IMR-90 (cell line): ENCODE measurements at regions not wholly inside any gene's neighbourhood (a gene's known extent, or its start where the extent isn't known, plus 50 kb on each side); places are given as distances from the start of the nearest gene placed in this dataset.

Source experiments
- ATAC-seq: fragments of 200-7000 bp; cut with Tn5 transposase; 2 replicates; pipeline ENCODE4 v1.9.1; 2020; ENCODE audit warnings: low read depth, mild to moderate bottlenecking, moderate library complexity
- BruUV-seq: library from RNA; stranded (reverse); fragments of 400-500 nt; replicated peaks from 2 replicates; lab custom pipeline; 2021; lab: Mats Ljungman, UMichigan
- CTCF ChIA-PET: fragments of 300-600 bp; formaldehyde crosslinking; extraction: SDS; loops from one replicate; lab custom pipeline; 2021; ENCODE audit warnings: antibody characterized with exemption; lab: Yijun Ruan, JAX
- POLR2A ChIA-PET: fragments of 300-600 bp; sonication (Branson Sonifier 250); formaldehyde crosslinking; loops from one replicate; lab custom pipeline; 2022; ENCODE audit warnings: antibody characterized with exemption; ENCODE audit not compliant: unreplicated experiment; lab: Charles Lee
- DNase-seq: peaks from one replicate; pipeline ENCODE4 v3.0.0; 2013
- H2AFZ ChIP-seq: replicated peaks from 2 replicates; pipeline ENCODE3; 2013; ENCODE audit warnings: low read length, mild to moderate bottlenecking; ENCODE audit not compliant: poor library complexity
- H2AK5ac ChIP-seq: 2 replicates; pipeline ENCODE4 v1.6.1; 2013; ENCODE audit warnings: low read depth, low read length, inconsistent platforms
- H2AK9ac ChIP-seq: replicated peaks from 2 replicates; pipeline ENCODE3; 2013; ENCODE audit warnings: mild to moderate bottlenecking, low read depth, low read length, moderate library complexity; ENCODE audit not compliant: poor library complexity
- H2BK120ac ChIP-seq: 2 replicates; pipeline ENCODE4 v1.6.1; 2013; ENCODE audit warnings: low read depth, low read length, inconsistent platforms
- H2BK15ac ChIP-seq: 3 replicates; pipeline ENCODE4 v1.6.1; 2013; ENCODE audit warnings: low read depth, low read length, inconsistent platforms
- H2BK20ac ChIP-seq: 2 replicates; pipeline ENCODE4 v1.6.1; 2013; ENCODE audit warnings: low read depth, mild to moderate bottlenecking, inconsistent platforms, low read length, moderate library complexity
- H2BK5ac ChIP-seq: 2 replicates; pipeline ENCODE4 v1.6.1; 2013; ENCODE audit warnings: mild to moderate bottlenecking, low read depth, low read length, inconsistent platforms; ENCODE audit not compliant: poor library complexity, severe bottlenecking
- H3K14ac ChIP-seq: replicated peaks from 2 replicates; pipeline ENCODE4 v1.6.1; 2013; ENCODE audit warnings: low read depth, low read length, inconsistent platforms
- H3K18ac ChIP-seq: 2 replicates; pipeline ENCODE4 v1.6.1; 2013; ENCODE audit warnings: low read depth, low read length, control low read depth
- H3K23ac ChIP-seq: 2 replicates; pipeline ENCODE4 v1.6.1; 2013; ENCODE audit warnings: low read depth, low read length, inconsistent platforms
- H3K27ac ChIP-seq: 2 replicates; pipeline ENCODE4 v1.5.1; 2013; ENCODE audit warnings: mild to moderate bottlenecking, control low read depth, low read length; ENCODE audit not compliant: insufficient read depth
- H3K27me3 ChIP-seq: 2 replicates; pipeline ENCODE4 v1.6.1; 2013; ENCODE audit warnings: low read length; ENCODE audit not compliant: control insufficient read depth, insufficient read depth
- H3K36me3 ChIP-seq: 2 replicates; pipeline ENCODE4 v1.6.1; 2013; ENCODE audit warnings: low read length, mixed read lengths; ENCODE audit not compliant: control insufficient read depth, insufficient read depth
- H3K4ac ChIP-seq: 2 replicates; pipeline ENCODE4 v1.6.1; 2013; ENCODE audit warnings: low read depth, low read length, inconsistent platforms
- H3K4me1 ChIP-seq: 2 replicates; pipeline ENCODE4 v1.6.1; 2013; ENCODE audit warnings: low read length, mixed read lengths; ENCODE audit not compliant: control insufficient read depth, insufficient read depth
- H3K4me2 ChIP-seq: 2 replicates; pipeline ENCODE4 v1.6.1; 2013; ENCODE audit warnings: low read depth, mild to moderate bottlenecking, control low read depth, low read length, moderate library complexity
- H3K4me3 ChIP-seq: 2 replicates; pipeline ENCODE4 v1.5.1; 2013; ENCODE audit warnings: low read depth, mild to moderate bottlenecking, control low read depth, low read length, moderate library complexity; ENCODE audit not compliant: insufficient read depth
- H3K56ac ChIP-seq: 2 replicates; pipeline ENCODE4 v1.6.1; 2013; ENCODE audit warnings: low read length, inconsistent platforms; ENCODE audit not compliant: insufficient read depth; ENCODE audit errors: extremely low read depth
- H3K79me1 ChIP-seq, 2 experiments: 2 replicates each; pipeline ENCODE4 v1.6.1; 2013; ENCODE audit warnings: low read length in 2 of 2, inconsistent platforms in 1 of 2, low read depth in 1 of 2
- H3K9ac ChIP-seq: 2 replicates; pipeline ENCODE4 v1.6.1; 2013; ENCODE audit warnings: low read depth, low read length, control low read depth
- H3K9me1 ChIP-seq: 2 replicates; pipeline ENCODE4 v1.6.1; 2013; ENCODE audit warnings: low read length, inconsistent platforms; ENCODE audit not compliant: insufficient read depth
- H3K9me3 ChIP-seq: 2 replicates; pipeline ENCODE4 v1.6.1; 2013; ENCODE audit warnings: low read length; ENCODE audit not compliant: control insufficient read depth, insufficient read depth
- H4K20me1 ChIP-seq: 2 replicates; pipeline ENCODE4 v1.6.1; 2013; ENCODE audit warnings: low read length, inconsistent platforms; ENCODE audit not compliant: insufficient read depth
- H4K5ac ChIP-seq: 2 replicates; pipeline ENCODE4 v1.6.1; 2013; ENCODE audit warnings: mild to moderate bottlenecking, low read depth, low read length, control low read depth
- H4K8ac ChIP-seq, 2 experiments: 2 replicates each; pipeline ENCODE4 v1.6.1; 2013; ENCODE audit warnings: low read depth in 2 of 2, low read length in 2 of 2, control low read depth in 1 of 2, inconsistent platforms in 1 of 2
- H4K91ac ChIP-seq: 2 replicates; pipeline ENCODE4 v1.6.1; 2013; ENCODE audit warnings: low read depth, low read length, inconsistent platforms; ENCODE audit not compliant: insufficient read depth
- BHLHE40 ChIP-seq: fragments of 150-350 bp; IDR thresholded peaks from 2 replicates; pipeline ENCODE4 v1.6.1; 2016; ENCODE audit warnings: mild to moderate bottlenecking, low read depth, low read length
- CEBPB ChIP-seq: IDR thresholded peaks from 2 replicates; pipeline ENCODE4 v1.6.1; 2012; ENCODE audit warnings: low read depth, low read length, improper control_type of control experiment
- CHD1 ChIP-seq: IDR thresholded peaks from 2 replicates; pipeline ENCODE4 v1.6.1; 2012; ENCODE audit warnings: low read depth, low read length, improper control_type of control experiment
- MAFK ChIP-seq: IDR thresholded peaks from 2 replicates; pipeline ENCODE4 v1.6.1; 2012; ENCODE audit warnings: low read depth, low read length, improper control_type of control experiment
- MXI1 ChIP-seq: IDR thresholded peaks from 2 replicates; pipeline ENCODE4 v1.6.1; 2012; ENCODE audit warnings: low read depth, mild to moderate bottlenecking, low read length, moderate library complexity, borderline replicate concordance
- NFE2L2 ChIP-seq: fragments of 150-350 bp; IDR thresholded peaks from 2 replicates; pipeline ENCODE4 v1.6.1; 2016; ENCODE audit warnings: low read depth, mild to moderate bottlenecking, low read length
- POLR2A ChIP-seq: IDR thresholded peaks from 2 replicates; pipeline ENCODE4 v1.6.1; 2012; ENCODE audit warnings: mild to moderate bottlenecking, low read depth, low read length
- RAD21 ChIP-seq: IDR thresholded peaks from 2 replicates; pipeline ENCODE4 v1.6.1; 2012; ENCODE audit warnings: low read length, improper control_type of control experiment
- RFX5 ChIP-seq: IDR thresholded peaks from 2 replicates; pipeline ENCODE4 v1.8.0; 2012; ENCODE audit warnings: low read depth, mild to moderate bottlenecking, low read length, moderate library complexity
- SMC3 ChIP-seq: fragments of 150-350 bp; IDR thresholded peaks from 2 replicates; pipeline ENCODE4 v1.6.1; 2016; ENCODE audit warnings: low read depth, mild to moderate bottlenecking, antibody characterized with exemption, low read length, moderate library complexity
- WGBS, 2 experiments: methylation state at CpG; one replicate each; pipeline versions ENCODE4 v1.1.5 to v1.1.7; 2013; ENCODE audit warnings: missing lambda C conversion rate in 2 of 2; ENCODE audit not compliant: insufficient read length in 1 of 2; ENCODE audit errors: extremely low coverage in 2 of 2; 5-methylcytosine and 5-hydroxymethylcytosine counted together
- dilution Hi-C: fragments of 300-500 bp; cut with HindIII; formaldehyde crosslinking; loops from one replicate; pipeline ENCODE4 v1.14.3; 2018; ENCODE audit warnings: low sequenced_read_pairs; ENCODE audit not compliant: unreplicated experiment
- in situ Hi-C: fragments of 300-500 bp; cut with MboI; formaldehyde crosslinking; loops from 3 replicates; pipeline ENCODE4 v1.14.3; 2019; ENCODE audit warnings: low sequenced_read_pairs, inconsistent platforms, mixed read lengths
- intact Hi-C: fragments of 100-400 bp; cut with micrococcal nuclease; formaldehyde crosslinking; loops from 2 replicates; pipeline ENCODE4 v1.10.0; 2022
- TF ChIP-seq, protein P1 (sequence below): conservative IDR thresholded peaks from 2 replicates; pipeline ENCODE4 v1.5.1; 2012; ENCODE audit warnings: mild to moderate bottlenecking, low read depth, low read length, improper control_type of control experiment
- TF ChIP-seq, protein P2 (sequence below): fragments of 150-350 bp; IDR thresholded peaks from 2 replicates; pipeline ENCODE4 v1.6.1; 2017; ENCODE audit warnings: mild to moderate bottlenecking, antibody characterized with exemption, low read length, low read depth
- TF ChIP-seq, protein P3 (sequence below): fragments of 150-350 bp; IDR thresholded peaks from 2 replicates; pipeline ENCODE4 v1.6.1; 2016; ENCODE audit warnings: low read depth, mild to moderate bottlenecking, low read length, moderate library complexity, borderline replicate concordance

DNA sequence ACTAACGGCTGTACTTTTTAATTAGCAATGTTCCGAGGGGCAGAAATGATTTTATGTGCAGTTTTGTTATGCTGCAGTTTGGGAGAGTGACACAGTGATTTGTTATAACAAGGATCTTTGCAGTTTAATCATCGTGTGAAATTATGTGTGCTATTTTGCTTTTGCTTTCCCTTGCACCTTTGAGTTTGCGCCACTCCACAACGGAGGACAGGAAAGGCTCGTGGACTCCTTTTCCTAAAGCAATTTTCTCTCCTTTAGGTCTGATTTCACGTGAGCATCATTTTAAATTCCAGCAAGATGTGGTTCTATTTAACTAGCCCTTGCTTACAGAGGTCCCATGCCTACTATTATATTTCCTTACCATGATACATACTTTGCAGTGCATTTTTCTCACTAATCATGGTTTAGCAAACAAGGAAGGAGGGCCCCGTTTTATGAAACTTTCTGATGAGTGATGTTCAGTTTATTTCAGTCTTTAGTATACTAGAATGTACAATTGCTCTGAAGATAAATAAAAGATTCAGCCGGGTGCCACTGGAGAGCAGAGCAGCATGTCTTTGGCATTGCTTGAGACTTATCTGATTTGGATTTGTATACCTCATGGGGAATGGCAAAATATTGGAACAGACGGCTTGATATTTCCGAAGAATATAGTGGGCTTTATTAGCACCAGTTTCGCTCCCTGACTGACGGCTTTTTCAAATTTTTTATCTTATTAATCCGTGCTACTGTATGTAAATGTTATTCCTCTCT, 528.2 kb upstream of the FANCL start:
- no peak overlapping the region for H3K4me3 ChIP-seq
- no peak overlapping the region for H3K4me2 ChIP-seq
- H4K20me1 ChIP-seq = no peaks in the 10 kb centered on the region
- H3K79me1 ChIP-seq = no peaks in the 10 kb centered on the region
- no TSS peak for BruUV-seq
- H3K27ac ChIP-seq = no peak overlapping the region
- H3K27me3 ChIP-seq = no peaks in the 10 kb centered on the region
- no peak overlapping the region for H2AK9ac ChIP-seq
- ChIA-PET POLR2A (no interaction called here), CTCF (interaction anchor here (0.6 kb wide), 1 partner anchor 875 kb away, joined by 3 read pairs; no protein-coding TSS in a partner anchor)
- no peak overlapping the region for H4K91ac ChIP-seq
- H3K36me3 ChIP-seq = no peaks in the 10 kb centered on the region
- no peak overlapping the region for H3K4ac ChIP-seq
- TF ChIP-seq, protein P1, sequence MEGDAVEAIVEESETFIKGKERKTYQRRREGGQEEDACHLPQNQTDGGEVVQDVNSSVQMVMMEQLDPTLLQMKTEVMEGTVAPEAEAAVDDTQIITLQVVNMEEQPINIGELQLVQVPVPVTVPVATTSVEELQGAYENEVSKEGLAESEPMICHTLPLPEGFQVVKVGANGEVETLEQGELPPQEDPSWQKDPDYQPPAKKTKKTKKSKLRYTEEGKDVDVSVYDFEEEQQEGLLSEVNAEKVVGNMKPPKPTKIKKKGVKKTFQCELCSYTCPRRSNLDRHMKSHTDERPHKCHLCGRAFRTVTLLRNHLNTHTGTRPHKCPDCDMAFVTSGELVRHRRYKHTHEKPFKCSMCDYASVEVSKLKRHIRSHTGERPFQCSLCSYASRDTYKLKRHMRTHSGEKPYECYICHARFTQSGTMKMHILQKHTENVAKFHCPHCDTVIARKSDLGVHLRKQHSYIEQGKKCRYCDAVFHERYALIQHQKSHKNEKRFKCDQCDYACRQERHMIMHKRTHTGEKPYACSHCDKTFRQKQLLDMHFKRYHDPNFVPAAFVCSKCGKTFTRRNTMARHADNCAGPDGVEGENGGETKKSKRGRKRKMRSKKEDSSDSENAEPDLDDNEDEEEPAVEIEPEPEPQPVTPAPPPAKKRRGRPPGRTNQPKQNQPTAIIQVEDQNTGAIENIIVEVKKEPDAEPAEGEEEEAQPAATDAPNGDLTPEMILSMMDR = no peak
- TF ChIP-seq MAFK (no peak), BHLHE40 (no peak), SMC3 (no peak), NFE2L2 (no peak), CHD1 (no peak), POLR2A (no peak), RAD21 (no peak), RFX5 (no peak), MXI1 (no peak), CEBPB (no peak)
- TF ChIP-seq, protein P2, sequence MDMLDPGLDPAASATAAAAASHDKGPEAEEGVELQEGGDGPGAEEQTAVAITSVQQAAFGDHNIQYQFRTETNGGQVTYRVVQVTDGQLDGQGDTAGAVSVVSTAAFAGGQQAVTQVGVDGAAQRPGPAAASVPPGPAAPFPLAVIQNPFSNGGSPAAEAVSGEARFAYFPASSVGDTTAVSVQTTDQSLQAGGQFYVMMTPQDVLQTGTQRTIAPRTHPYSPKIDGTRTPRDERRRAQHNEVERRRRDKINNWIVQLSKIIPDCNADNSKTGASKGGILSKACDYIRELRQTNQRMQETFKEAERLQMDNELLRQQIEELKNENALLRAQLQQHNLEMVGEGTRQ = no peak
- TF ChIP-seq, protein P3, sequence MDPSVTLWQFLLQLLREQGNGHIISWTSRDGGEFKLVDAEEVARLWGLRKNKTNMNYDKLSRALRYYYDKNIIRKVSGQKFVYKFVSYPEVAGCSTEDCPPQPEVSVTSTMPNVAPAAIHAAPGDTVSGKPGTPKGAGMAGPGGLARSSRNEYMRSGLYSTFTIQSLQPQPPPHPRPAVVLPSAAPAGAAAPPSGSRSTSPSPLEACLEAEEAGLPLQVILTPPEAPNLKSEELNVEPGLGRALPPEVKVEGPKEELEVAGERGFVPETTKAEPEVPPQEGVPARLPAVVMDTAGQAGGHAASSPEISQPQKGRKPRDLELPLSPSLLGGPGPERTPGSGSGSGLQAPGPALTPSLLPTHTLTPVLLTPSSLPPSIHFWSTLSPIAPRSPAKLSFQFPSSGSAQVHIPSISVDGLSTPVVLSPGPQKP = no peak
- H3K23ac ChIP-seq = no peak overlapping the region
- no peak overlapping the region for H3K14ac ChIP-seq
- no peak overlapping the region for H3K9ac ChIP-seq
- H4K5ac ChIP-seq = no peak overlapping the region
- no peak overlapping the region for H2BK120ac ChIP-seq
- H3K18ac ChIP-seq = no peak overlapping the region
- ATAC-seq (no peak), DNase-seq (no peak)
- H4K8ac ChIP-seq = no peak overlapping the region
- 80% methylated on average over 2 of the region's 14 CpGs; no CpG with 5 or more reads in 1 of the 2 experiments for WGBS, 2 experiments
- H3K9me3 ChIP-seq = no peaks in the 10 kb centered on the region
- H3K4me1 ChIP-seq = no peaks in the 10 kb centered on the region
- H3K9me1 ChIP-seq = no peaks in the 10 kb centered on the region
- no peak overlapping the region for H2BK15ac ChIP-seq
- H2BK5ac ChIP-seq = no peak overlapping the region
- no peak overlapping the region for H2AFZ ChIP-seq
- no peak overlapping the region for H2AK5ac ChIP-seq
- H3K56ac ChIP-seq = no peak overlapping the region
- in situ Hi-C loops = loop anchor here (25.0 kb wide), 1 partner anchor 1818 kb away; no protein-coding TSS in a partner anchor
- no peak overlapping the region for H2BK20ac ChIP-seq
- intact Hi-C loops = no loop called here
- dilution Hi-C loops = no loop called here
